WTC11 (cell line): ENCODE measurements at regions not wholly inside any gene's neighbourhood (a gene's known extent, or its start where the extent isn't known, plus 50 kb on each side); places are given as distances from the start of the nearest gene placed in this dataset.
A peak's percentile ranks its signal among the peaks of the same experiment; 100 is the strongest.

Experiments
- ATAC-seq: fragments of 200-7000 bp; cut with Tn5 transposase; 2 replicates; pipeline ENCODE4 v1.10.0; 2021; ENCODE audit warnings: mild to moderate bottlenecking, moderate library complexity
- CTCF ChIA-PET: fragments of 300-600 bp; sonication (Branson Sonifier 250); formaldehyde crosslinking; loops from one replicate; lab custom pipeline; 2021; ENCODE audit warnings: antibody characterized with exemption; lab: Charles Lee
- POLR2A ChIA-PET: fragments of 350-600 bp; sonication (Branson Sonifier 250); formaldehyde crosslinking; loops from one replicate; lab custom pipeline; 2021; ENCODE audit warnings: antibody characterized with exemption; lab: Charles Lee
- DNase-seq: peaks from one replicate; pipeline ENCODE4 v3.0.0; 2021; ENCODE audit warnings: low spot score
- H3K27ac Mint-ChIP-seq: 2 replicates; pipeline ENCODE4 v1.8.0; 2021; ENCODE audit warnings: mixed read lengths
- H3K27me3 Mint-ChIP-seq: 2 replicates; pipeline ENCODE4 v1.8.0; 2021; ENCODE audit warnings: low read depth, mild to moderate bottlenecking, moderate library complexity, mixed read lengths
- H3K36me3 Mint-ChIP-seq: 2 replicates; pipeline ENCODE4 v1.8.0; 2021; ENCODE audit warnings: mixed read lengths
- H3K4me1 Mint-ChIP-seq: 2 replicates; pipeline ENCODE4 v1.8.0; 2022; ENCODE audit warnings: mixed read lengths
- H3K4me3 Mint-ChIP-seq: 2 replicates; pipeline ENCODE4 v1.8.0; 2021; ENCODE audit warnings: mild to moderate bottlenecking, moderate library complexity, mixed read lengths
- H3K9me3 Mint-ChIP-seq: 2 replicates; pipeline ENCODE4 v1.8.0; 2021; ENCODE audit warnings: mixed read lengths
- E2F4 ChIP-seq: sonication (generic); formaldehyde crosslinking; IDR thresholded peaks from 2 replicates; pipeline ENCODE4 v1.8.1; 2022; ENCODE audit warnings: low read depth, mild to moderate bottlenecking, moderate library complexity, missing genetic modification reagents, borderline replicate concordance
- E2F5 ChIP-seq: sonication (generic); formaldehyde crosslinking; IDR thresholded peaks from 2 replicates; pipeline ENCODE4 v1.8.1; 2022; ENCODE audit warnings: mild to moderate bottlenecking, moderate library complexity, missing genetic modification reagents
- ELF4 ChIP-seq: sonication (generic); formaldehyde crosslinking; IDR thresholded peaks from 2 replicates; pipeline ENCODE4 v1.8.1; 2022; ENCODE audit warnings: low read depth, mild to moderate bottlenecking, moderate library complexity, missing genetic modification reagents
- GRHL2 ChIP-seq: fragments of 250-450 bp; sonication (Bioruptor Pico); IDR thresholded peaks from 2 replicates; pipeline ENCODE4 v1.8.0; 2022; ENCODE audit warnings: mild to moderate bottlenecking, moderate library complexity; ENCODE audit not compliant: insufficient replicate concordance, severe bottlenecking
- IRF2 ChIP-seq: sonication (generic); formaldehyde crosslinking; IDR thresholded peaks from 2 replicates; pipeline ENCODE4 v1.8.0; 2022; ENCODE audit warnings: low read depth, missing genetic modification reagents, borderline replicate concordance
- JUN ChIP-seq: sonication (generic); formaldehyde crosslinking; IDR thresholded peaks from 2 replicates; pipeline ENCODE4 v1.8.0; 2023; ENCODE audit warnings: mild to moderate bottlenecking, missing genetic modification reagents
- NFATC4 ChIP-seq: fragments of 250-450 bp; sonication (Bioruptor Pico); IDR thresholded peaks from 2 replicates; pipeline ENCODE4 v1.9.0; 2021; ENCODE audit warnings: mild to moderate bottlenecking
- NR3C1 ChIP-seq: sonication (generic); formaldehyde crosslinking; conservative IDR thresholded peaks from 2 replicates; pipeline ENCODE4 v1.8.1; 2023; ENCODE audit warnings: low read depth, mild to moderate bottlenecking, missing genetic modification reagents
- TCF7 ChIP-seq: sonication (generic); formaldehyde crosslinking; IDR thresholded peaks from 2 replicates; pipeline ENCODE4 v1.8.0; 2022; ENCODE audit warnings: mild to moderate bottlenecking, low read depth, missing genetic modification reagents, moderate library complexity
- USF1 ChIP-seq: sonication (generic); formaldehyde crosslinking; IDR thresholded peaks from 2 replicates; pipeline ENCODE4 v1.8.0; 2022; ENCODE audit warnings: mild to moderate bottlenecking, missing genetic modification reagents
- ZBTB21 ChIP-seq: sonication (generic); formaldehyde crosslinking; IDR thresholded peaks from 2 replicates; pipeline ENCODE4 v1.8.1; 2023; ENCODE audit warnings: mild to moderate bottlenecking, missing genetic modification reagents, borderline replicate concordance
- ZNF219 ChIP-seq: sonication (generic); formaldehyde crosslinking; IDR thresholded peaks from 2 replicates; pipeline ENCODE4 v1.8.0; 2023; ENCODE audit warnings: missing genetic modification reagents, mild to moderate bottlenecking, borderline replicate concordance
- ZNF423 ChIP-seq: fragments of 250-450 bp; sonication (Bioruptor Pico); IDR thresholded peaks from 2 replicates; pipeline ENCODE4 v2.1.2; 2022; ENCODE audit warnings: mild to moderate bottlenecking, moderate library complexity
- TF ChIP-seq, protein P1 (sequence below): fragments of 250-450 bp; sonication (Bioruptor Pico); conservative IDR thresholded peaks from 2 replicates; pipeline ENCODE4 v1.9.0; 2021; ENCODE audit warnings: mild to moderate bottlenecking
- TF ChIP-seq, protein P2 (sequence below): sonication (generic); formaldehyde crosslinking; IDR thresholded peaks from 2 replicates; pipeline ENCODE4 v1.8.1; 2022; ENCODE audit warnings: low read depth, missing genetic modification reagents, borderline replicate concordance
- TF ChIP-seq, protein P3 (sequence below): fragments of 250-450 bp; sonication (Bioruptor Pico); IDR thresholded peaks from 2 replicates; pipeline ENCODE4 v1.8.0; 2021; ENCODE audit warnings: mild to moderate bottlenecking
- TF ChIP-seq, protein P4 (sequence below): sonication (generic); formaldehyde crosslinking; IDR thresholded peaks from 2 replicates; pipeline ENCODE4 v1.8.0; 2022; ENCODE audit warnings: mild to moderate bottlenecking, missing genetic modification reagents
- TF ChIP-seq, protein P5 (sequence below): sonication (generic); formaldehyde crosslinking; conservative IDR thresholded peaks from 2 replicates; pipeline ENCODE4 v1.8.1; 2023; ENCODE audit warnings: mild to moderate bottlenecking, low read depth, missing genetic modification reagents, moderate library complexity

DNA sequence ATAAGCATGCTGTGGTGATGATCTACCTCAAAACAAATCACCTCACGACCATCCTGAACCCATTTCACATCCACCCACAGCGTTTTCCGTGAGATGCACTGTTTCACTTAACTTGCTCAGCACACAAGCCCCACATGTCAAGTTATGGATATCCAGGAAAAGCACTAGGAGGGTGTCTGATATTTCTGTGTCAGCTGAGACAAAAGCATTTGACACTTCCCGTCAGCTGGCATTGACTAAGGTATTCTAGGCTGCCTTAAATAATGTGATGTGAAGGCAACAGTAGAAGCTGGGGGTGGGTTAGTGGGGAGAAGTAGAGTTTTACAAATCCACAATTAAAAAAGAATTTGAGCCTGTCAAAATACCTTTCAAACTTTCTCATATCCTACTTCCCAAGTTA is 68.7 kb upstream of the MDFIC start (continued):
- TF ChIP-seq, protein P1, sequence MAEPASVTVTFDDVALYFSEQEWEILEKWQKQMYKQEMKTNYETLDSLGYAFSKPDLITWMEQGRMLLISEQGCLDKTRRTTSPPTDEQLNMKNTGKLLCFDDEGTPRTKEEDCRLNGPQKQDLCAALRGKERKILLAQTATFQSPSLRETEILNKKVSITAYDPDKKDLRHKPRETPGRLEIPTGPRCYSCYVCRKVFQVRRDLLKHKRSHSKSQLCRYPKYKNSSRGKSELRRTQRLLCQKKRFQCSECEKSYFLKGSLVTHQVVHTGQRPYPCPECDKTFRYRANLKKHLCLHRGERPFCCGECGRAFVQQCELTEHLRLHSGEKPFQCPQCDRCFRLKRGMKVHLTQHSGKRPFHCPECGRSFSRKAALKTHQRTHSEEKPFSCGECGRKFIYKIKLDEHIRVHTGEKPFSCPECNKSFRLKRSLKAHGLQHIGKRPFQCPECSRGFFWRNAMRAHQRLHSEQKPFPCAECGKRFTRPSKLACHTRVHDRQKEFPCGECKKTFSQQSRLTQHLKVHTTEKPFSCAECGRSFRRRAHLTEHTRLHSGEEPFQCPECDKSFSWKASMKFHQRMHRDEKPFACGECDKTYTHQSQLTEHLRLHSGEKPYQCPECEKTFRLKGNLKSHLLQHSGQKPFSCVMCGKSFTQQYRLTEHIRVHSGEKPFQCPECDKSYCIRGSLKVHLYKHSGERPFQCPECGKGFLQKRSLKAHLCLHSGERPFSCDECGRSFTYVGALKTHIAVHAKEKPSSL (CRISPR knock-in tag) = no peak
- TF ChIP-seq, protein P2, sequence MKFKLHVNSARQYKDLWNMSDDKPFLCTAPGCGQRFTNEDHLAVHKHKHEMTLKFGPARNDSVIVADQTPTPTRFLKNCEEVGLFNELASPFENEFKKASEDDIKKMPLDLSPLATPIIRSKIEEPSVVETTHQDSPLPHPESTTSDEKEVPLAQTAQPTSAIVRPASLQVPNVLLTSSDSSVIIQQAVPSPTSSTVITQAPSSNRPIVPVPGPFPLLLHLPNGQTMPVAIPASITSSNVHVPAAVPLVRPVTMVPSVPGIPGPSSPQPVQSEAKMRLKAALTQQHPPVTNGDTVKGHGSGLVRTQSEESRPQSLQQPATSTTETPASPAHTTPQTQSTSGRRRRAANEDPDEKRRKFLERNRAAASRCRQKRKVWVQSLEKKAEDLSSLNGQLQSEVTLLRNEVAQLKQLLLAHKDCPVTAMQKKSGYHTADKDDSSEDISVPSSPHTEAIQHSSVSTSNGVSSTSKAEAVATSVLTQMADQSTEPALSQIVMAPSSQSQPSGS (CRISPR knock-in tag) = no peak

- H3K4me1 Mint-ChIP-seq = peaks cover 38% of the 10 kb centered on the region
- 0 out of 2 replicates have a peak, but pooled peaks cover under 1% of the 10 kb centered on the region for H3K9me3 Mint-ChIP-seq
- DNase-seq = no peak
- no peak overlapping the region for H3K27ac Mint-ChIP-seq
- no peak overlapping the region for H3K4me3 Mint-ChIP-seq
- H3K36me3 Mint-ChIP-seq = no peaks in the 10 kb centered on the region
- H3K27me3 Mint-ChIP-seq = no peaks in the 10 kb centered on the region
- POLR2A ChIA-PET = no interaction called here
- TF ChIP-seq, protein P3, sequence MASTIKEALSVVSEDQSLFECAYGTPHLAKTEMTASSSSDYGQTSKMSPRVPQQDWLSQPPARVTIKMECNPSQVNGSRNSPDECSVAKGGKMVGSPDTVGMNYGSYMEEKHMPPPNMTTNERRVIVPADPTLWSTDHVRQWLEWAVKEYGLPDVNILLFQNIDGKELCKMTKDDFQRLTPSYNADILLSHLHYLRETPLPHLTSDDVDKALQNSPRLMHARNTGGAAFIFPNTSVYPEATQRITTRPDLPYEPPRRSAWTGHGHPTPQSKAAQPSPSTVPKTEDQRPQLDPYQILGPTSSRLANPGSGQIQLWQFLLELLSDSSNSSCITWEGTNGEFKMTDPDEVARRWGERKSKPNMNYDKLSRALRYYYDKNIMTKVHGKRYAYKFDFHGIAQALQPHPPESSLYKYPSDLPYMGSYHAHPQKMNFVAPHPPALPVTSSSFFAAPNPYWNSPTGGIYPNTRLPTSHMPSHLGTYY (CRISPR knock-in tag) = no peak
- no peak for TF ChIP-seq IRF2 (CRISPR knock-in tag)
- no peak for TF ChIP-seq TCF7 (CRISPR knock-in tag)
- no peak for TF ChIP-seq ZBTB21 (CRISPR knock-in tag)
- TF ChIP-seq E2F5 (CRISPR knock-in tag) = no peak
- no peak for TF ChIP-seq JUN
- TF ChIP-seq USF1 (CRISPR knock-in tag) = no peak
- TF ChIP-seq, protein P4, sequence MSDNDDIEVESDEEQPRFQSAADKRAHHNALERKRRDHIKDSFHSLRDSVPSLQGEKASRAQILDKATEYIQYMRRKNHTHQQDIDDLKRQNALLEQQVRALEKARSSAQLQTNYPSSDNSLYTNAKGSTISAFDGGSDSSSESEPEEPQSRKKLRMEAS (CRISPR knock-in tag) = no peak
- TF ChIP-seq ZNF219 = no peak
- no peak for TF ChIP-seq ELF4 (CRISPR knock-in tag)
- no peak for TF ChIP-seq E2F4 (CRISPR knock-in tag)
- no peak for TF ChIP-seq NFATC4 (CRISPR knock-in tag)
- TF ChIP-seq, protein P5, sequence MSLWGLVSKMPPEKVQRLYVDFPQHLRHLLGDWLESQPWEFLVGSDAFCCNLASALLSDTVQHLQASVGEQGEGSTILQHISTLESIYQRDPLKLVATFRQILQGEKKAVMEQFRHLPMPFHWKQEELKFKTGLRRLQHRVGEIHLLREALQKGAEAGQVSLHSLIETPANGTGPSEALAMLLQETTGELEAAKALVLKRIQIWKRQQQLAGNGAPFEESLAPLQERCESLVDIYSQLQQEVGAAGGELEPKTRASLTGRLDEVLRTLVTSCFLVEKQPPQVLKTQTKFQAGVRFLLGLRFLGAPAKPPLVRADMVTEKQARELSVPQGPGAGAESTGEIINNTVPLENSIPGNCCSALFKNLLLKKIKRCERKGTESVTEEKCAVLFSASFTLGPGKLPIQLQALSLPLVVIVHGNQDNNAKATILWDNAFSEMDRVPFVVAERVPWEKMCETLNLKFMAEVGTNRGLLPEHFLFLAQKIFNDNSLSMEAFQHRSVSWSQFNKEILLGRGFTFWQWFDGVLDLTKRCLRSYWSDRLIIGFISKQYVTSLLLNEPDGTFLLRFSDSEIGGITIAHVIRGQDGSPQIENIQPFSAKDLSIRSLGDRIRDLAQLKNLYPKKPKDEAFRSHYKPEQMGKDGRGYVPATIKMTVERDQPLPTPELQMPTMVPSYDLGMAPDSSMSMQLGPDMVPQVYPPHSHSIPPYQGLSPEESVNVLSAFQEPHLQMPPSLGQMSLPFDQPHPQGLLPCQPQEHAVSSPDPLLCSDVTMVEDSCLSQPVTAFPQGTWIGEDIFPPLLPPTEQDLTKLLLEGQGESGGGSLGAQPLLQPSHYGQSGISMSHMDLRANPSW (CRISPR knock-in tag) = no peak
- no peak for TF ChIP-seq GRHL2
- TF ChIP-seq NR3C1 = no peak
- TF ChIP-seq ZNF423 = no peak
- TF ChIP-seq, all 79 proteins: peak for 0
- ATAC-seq = peak; percentile 47
- CTCF ChIA-PET = interaction anchor here (1.1 to 1.6 kb wide), 3 partner anchors 11 to 773 kb away, joined by 3 to 6 read pairs (median 5); no protein-coding TSS in a partner anchor
These were observed 67.5 kb upstream of the MDFIC start for GRCh38 chr7:114854369-114854768.
